Trophoblast cell (in vitro differentiated cells and primary cell): ENCODE measurements at regions not wholly inside any gene's neighbourhood (a gene's known extent, or its start where the extent isn't known, plus 50 kb on each side); places are given as distances from the start of the nearest gene placed in this dataset.

Experiments
- DNase-seq, 2 donors: peaks; one replicate each; pipeline ENCODE4 v3.0.0-alpha.2; 2016
- H2AFZ ChIP-seq: 2 replicates; pipeline ENCODE4 v1.6.1; 2013; ENCODE audit warnings: low read length, moderate library complexity, mild to moderate bottlenecking; ENCODE audit not compliant: insufficient read depth, poor library complexity
- H2AK5ac ChIP-seq: 2 replicates; pipeline ENCODE4 v1.6.1; 2013; ENCODE audit warnings: mild to moderate bottlenecking, low read length
- H2BK120ac ChIP-seq: 2 replicates; pipeline ENCODE4 v1.6.1; 2013; ENCODE audit warnings: low read length, mild to moderate bottlenecking, moderate library complexity; ENCODE audit not compliant: insufficient read depth, poor library complexity
- H2BK12ac ChIP-seq: 2 replicates; pipeline ENCODE4 v1.6.1; 2013; ENCODE audit warnings: mild to moderate bottlenecking, low read length, moderate library complexity
- H2BK5ac ChIP-seq: 2 replicates; pipeline ENCODE4 v1.6.1; 2013; ENCODE audit warnings: low read length, low read depth, moderate library complexity, mild to moderate bottlenecking; ENCODE audit not compliant: poor library complexity
- H3K14ac ChIP-seq: 2 replicates; pipeline ENCODE4 v1.6.1; 2013; ENCODE audit warnings: mild to moderate bottlenecking, low read length
- H3K18ac ChIP-seq: 2 replicates; pipeline ENCODE4 v1.6.1; 2013; ENCODE audit warnings: mild to moderate bottlenecking, low read length
- H3K23ac ChIP-seq: 2 replicates; pipeline ENCODE4 v1.6.1; 2013; ENCODE audit warnings: low read length
- H3K27ac ChIP-seq: 2 replicates; pipeline ENCODE4 v1.5.1; 2013; ENCODE audit warnings: low read depth, mild to moderate bottlenecking, inconsistent platforms, low read length, moderate library complexity
- H3K27me3 ChIP-seq: 2 replicates; pipeline ENCODE4 v1.6.1; 2013; ENCODE audit warnings: inconsistent platforms, mild to moderate bottlenecking, low read length, moderate library complexity; ENCODE audit not compliant: insufficient read depth
- H3K36me3 ChIP-seq, 2 experiments: 1 replicate in 1 of 2; 2 replicates in 1 of 2; pipeline ENCODE4 v1.6.1; 2013; ENCODE audit warnings: low read length in 2 of 2, mild to moderate bottlenecking in 2 of 2, moderate library complexity in 1 of 2; ENCODE audit not compliant: insufficient read depth in 2 of 2, control insufficient read depth in 1 of 2
- H3K4ac ChIP-seq: 2 replicates; pipeline ENCODE4 v1.6.1; 2013; ENCODE audit warnings: low read depth, mild to moderate bottlenecking, low read length, moderate library complexity
- H3K4me1 ChIP-seq, 2 experiments: 1 replicate in 1 of 2; 2 replicates in 1 of 2; pipeline ENCODE4 v1.6.1; 2013; ENCODE audit warnings: low read length in 2 of 2, mild to moderate bottlenecking in 2 of 2, moderate library complexity in 1 of 2; ENCODE audit not compliant: insufficient read depth in 2 of 2, control insufficient read depth in 1 of 2
- H3K4me2 ChIP-seq: 2 replicates; pipeline ENCODE4 v1.6.1; 2013; ENCODE audit warnings: inconsistent platforms, mild to moderate bottlenecking, low read length, moderate library complexity
- H3K4me3 ChIP-seq: 2 replicates; pipeline ENCODE4 v1.5.1; 2013; ENCODE audit warnings: mild to moderate bottlenecking, low read depth, low read length, inconsistent platforms
- H3K79me1 ChIP-seq: one replicate; pipeline ENCODE4 v1.6.1; 2013; ENCODE audit warnings: low read length
- H3K79me2 ChIP-seq: 2 replicates; pipeline ENCODE4 v1.6.1; 2013; ENCODE audit warnings: low read length, mild to moderate bottlenecking; ENCODE audit not compliant: control insufficient read depth, insufficient read depth, poor library complexity
- H3K9ac ChIP-seq: 2 replicates; pipeline ENCODE4 v1.6.1; 2013; ENCODE audit warnings: mild to moderate bottlenecking, low read length
- H3K9me3 ChIP-seq: 2 replicates; pipeline ENCODE4 v1.6.1; 2013; ENCODE audit warnings: low read depth, mild to moderate bottlenecking, control low read depth, inconsistent platforms, low read length; ENCODE audit not compliant: insufficient read depth
- H4K12ac ChIP-seq: 2 replicates; pipeline ENCODE4 v1.6.1; 2013; ENCODE audit warnings: low read depth, mild to moderate bottlenecking, low read length, moderate library complexity
- H4K8ac ChIP-seq: 2 replicates; pipeline ENCODE4 v1.6.1; 2013; ENCODE audit warnings: low read depth, mild to moderate bottlenecking, low read length, moderate library complexity
- H4K91ac ChIP-seq: one replicate; pipeline ENCODE4 v1.6.1; 2013; ENCODE audit warnings: low read depth, mild to moderate bottlenecking, low read length, moderate library complexity
- WGBS: extraction: QIAGEN DNeasy Blood & Tissue Kit; methylation state at CpG from one replicate; pipeline ENCODE4 v1.1.7; 2013; ENCODE audit warnings: missing lambda C conversion rate; ENCODE audit not compliant: insufficient read length, insufficient coverage; ENCODE audit errors: extremely low coverage; 5-methylcytosine and 5-hydroxymethylcytosine counted together

DNA sequence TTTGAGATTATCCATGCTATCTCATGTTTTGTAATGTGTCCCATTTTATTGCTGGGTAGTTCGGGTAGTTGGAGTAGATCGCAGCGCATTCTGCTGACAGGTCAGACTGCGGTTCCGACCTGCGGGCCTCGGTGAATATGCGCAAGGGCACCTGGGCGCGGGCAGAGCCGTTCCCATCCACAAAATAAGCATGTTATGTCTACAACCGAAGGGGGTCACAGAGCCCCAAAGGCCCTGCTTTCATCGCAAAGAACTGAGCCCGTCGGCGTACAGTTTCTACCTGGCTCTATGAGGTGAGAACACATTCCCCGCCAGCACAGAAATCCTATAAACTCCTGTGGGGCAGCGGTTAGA lies 88.4 kb downstream of the PRKAB2 start:
- no peak overlapping the region for H2BK5ac ChIP-seq
- H4K12ac ChIP-seq, result no peak overlapping the region
- H3K4me1 ChIP-seq, result peaks cover 10 to 15% of the 10 kb centered on the region in 2 experiments
- no peak overlapping the region for H2AFZ ChIP-seq
- no peak overlapping the region for H3K18ac ChIP-seq
- no peak for DNase-seq
- H3K9me3 ChIP-seq, result peaks cover 1% of the 10 kb centered on the region
- H2BK12ac ChIP-seq, result no peak overlapping the region
- WGBS, result no CpG with 5 or more reads among the region's 18 CpGs
- H3K9ac ChIP-seq, result no peak overlapping the region
- H3K27ac ChIP-seq, result no peak overlapping the region
- no peaks in the 10 kb centered on the region for H3K36me3 ChIP-seq
- no peak overlapping the region for H2AK5ac ChIP-seq
- H4K8ac ChIP-seq, result no peak overlapping the region
- H2BK120ac ChIP-seq, result no peak overlapping the region
- H3K79me1 ChIP-seq, result peaks cover 4% of the 10 kb centered on the region
- peak overlapping the region; percentile 65 for H3K4me2 ChIP-seq
- no peak overlapping the region for H4K91ac ChIP-seq
- H3K4ac ChIP-seq, result no peak overlapping the region
- peaks cover 3% of the 10 kb centered on the region for H3K79me2 ChIP-seq
- peaks cover 22% of the 10 kb centered on the region for H3K27me3 ChIP-seq
- H3K14ac ChIP-seq, result no peak overlapping the region
- H3K4me3 ChIP-seq, result no peak overlapping the region
- H3K23ac ChIP-seq, result no peak overlapping the region

DNA sequence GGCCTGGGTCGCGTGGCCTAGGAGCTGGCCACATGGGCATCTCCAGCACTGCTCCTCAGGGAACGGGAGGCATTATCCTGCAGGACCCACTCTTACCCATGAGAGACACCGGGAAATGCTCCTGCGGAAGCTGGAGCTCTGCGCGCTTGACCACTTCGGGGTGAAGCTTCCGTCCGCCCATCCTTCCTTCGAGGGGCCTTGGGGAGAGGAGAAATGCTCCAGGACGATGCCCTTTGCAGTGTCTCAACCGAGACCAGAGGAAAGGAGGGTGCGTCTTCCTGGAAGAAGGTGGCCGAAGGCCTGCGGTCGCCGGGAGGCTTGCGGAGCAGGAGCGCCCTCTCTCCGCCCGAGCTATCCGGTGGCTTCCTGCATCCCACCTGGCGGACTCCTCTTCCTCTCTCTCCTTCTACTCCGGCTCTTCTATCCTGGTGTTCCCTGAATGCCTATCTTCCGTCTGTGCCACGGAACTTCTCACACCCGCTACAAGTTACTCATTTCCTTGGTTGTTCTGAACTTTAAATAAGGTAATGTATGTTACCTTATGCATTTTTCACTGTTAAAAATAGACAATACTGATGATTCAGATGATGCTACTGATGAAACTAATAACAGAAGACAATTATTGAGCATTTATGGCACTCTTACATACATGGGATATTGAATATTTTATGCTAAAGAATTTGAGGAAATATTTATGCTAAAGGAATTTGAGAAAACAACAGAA lies 91.4 kb downstream of the PRKAB2 start:
- H3K14ac ChIP-seq, result no peak overlapping the region
- H3K23ac ChIP-seq, result no peak overlapping the region
- no peak overlapping the region for H2BK5ac ChIP-seq
- no peak overlapping the region for H4K12ac ChIP-seq
- peaks cover 4% of the 10 kb centered on the region for H3K79me1 ChIP-seq
- peaks cover 10 to 15% of the 10 kb centered on the region in 2 experiments for H3K4me1 ChIP-seq
- peak overlapping the region; percentile 40 for H3K4me2 ChIP-seq
- no peak overlapping the region for H2BK120ac ChIP-seq
- H2AK5ac ChIP-seq, result no peak overlapping the region
- no peak overlapping the region for H4K8ac ChIP-seq
- H3K4ac ChIP-seq, result no peak overlapping the region
- H3K27me3 ChIP-seq, result peaks cover 46% of the 10 kb centered on the region
- H2AFZ ChIP-seq, result no peak overlapping the region
- H3K27ac ChIP-seq, result no peak overlapping the region
- H3K18ac ChIP-seq, result no peak overlapping the region
- H3K9me3 ChIP-seq, result peaks cover 5% of the 10 kb centered on the region
- peak overlapping the region; percentile 6 for H3K4me3 ChIP-seq
- no peak overlapping the region for H3K9ac ChIP-seq
- no peak for DNase-seq
- no peak overlapping the region for H2BK12ac ChIP-seq
- H3K79me2 ChIP-seq, result peaks cover 3% of the 10 kb centered on the region
- no CpG with 5 or more reads among the region's 28 CpGs for WGBS
- no peak overlapping the region for H4K91ac ChIP-seq
- H3K36me3 ChIP-seq, result no peaks in the 10 kb centered on the region

DNA sequence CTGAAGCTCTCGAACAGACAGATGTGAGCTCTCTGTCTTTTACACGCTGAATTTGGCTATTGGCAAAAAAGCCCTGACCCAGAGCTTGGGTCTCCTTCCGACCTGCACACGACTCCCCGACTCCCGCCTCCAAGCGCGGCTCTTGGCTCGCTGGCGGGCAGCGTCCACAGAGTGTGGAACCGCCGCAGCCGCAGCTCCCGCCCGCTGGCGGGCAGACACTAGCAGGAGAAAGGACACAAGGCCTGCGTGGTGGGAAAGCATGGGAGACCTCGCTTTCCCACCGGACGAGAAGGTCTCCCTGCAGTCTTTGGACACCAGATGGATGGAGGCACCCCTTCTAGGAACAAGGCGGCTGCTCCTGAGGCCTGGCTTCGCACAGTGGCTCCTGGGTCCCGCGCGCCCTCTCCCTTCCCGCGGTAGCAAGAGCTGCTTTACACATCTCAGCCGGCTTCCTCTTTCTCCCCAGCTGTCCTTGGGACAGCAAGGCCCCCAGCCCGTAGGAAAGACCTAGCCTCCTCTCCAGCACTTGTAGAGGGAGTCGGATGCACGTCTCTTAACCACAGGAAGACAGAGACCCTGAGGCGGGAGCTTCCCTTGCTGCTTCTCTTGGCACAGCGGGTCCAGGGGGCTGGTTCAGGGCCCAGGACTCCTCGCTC lies 92.1 kb downstream of the PRKAB2 start:
- peaks cover 10 to 15% of the 10 kb centered on the region in 2 experiments for H3K4me1 ChIP-seq
- H3K14ac ChIP-seq, result no peak overlapping the region
- H3K27ac ChIP-seq, result no peak overlapping the region
- H3K79me1 ChIP-seq, result peaks cover 4% of the 10 kb centered on the region
- no peak overlapping the region for H3K18ac ChIP-seq
- no peaks in the 10 kb centered on the region for H3K36me3 ChIP-seq
- no peak overlapping the region for H2BK120ac ChIP-seq
- no peak overlapping the region for H3K23ac ChIP-seq
- H3K4me2 ChIP-seq, result peak overlapping the region; percentile 40
- peaks cover 49% of the 10 kb centered on the region for H3K27me3 ChIP-seq
- H2BK5ac ChIP-seq, result no peak overlapping the region
- H4K12ac ChIP-seq, result no peak overlapping the region
- H3K4me3 ChIP-seq, result peak overlapping the region; percentile 9
- no CpG with 5 or more reads among the region's 35 CpGs for WGBS
- no peak overlapping the region for H3K4ac ChIP-seq
- H3K9ac ChIP-seq, result no peak overlapping the region
- H4K91ac ChIP-seq, result no peak overlapping the region
- no peak overlapping the region for H2AFZ ChIP-seq
- peaks cover 5% of the 10 kb centered on the region for H3K9me3 ChIP-seq
- peaks cover 3% of the 10 kb centered on the region for H3K79me2 ChIP-seq
- no peak for DNase-seq
- no peak overlapping the region for H4K8ac ChIP-seq
- H2AK5ac ChIP-seq, result no peak overlapping the region
- no peak overlapping the region for H2BK12ac ChIP-seq

DNA sequence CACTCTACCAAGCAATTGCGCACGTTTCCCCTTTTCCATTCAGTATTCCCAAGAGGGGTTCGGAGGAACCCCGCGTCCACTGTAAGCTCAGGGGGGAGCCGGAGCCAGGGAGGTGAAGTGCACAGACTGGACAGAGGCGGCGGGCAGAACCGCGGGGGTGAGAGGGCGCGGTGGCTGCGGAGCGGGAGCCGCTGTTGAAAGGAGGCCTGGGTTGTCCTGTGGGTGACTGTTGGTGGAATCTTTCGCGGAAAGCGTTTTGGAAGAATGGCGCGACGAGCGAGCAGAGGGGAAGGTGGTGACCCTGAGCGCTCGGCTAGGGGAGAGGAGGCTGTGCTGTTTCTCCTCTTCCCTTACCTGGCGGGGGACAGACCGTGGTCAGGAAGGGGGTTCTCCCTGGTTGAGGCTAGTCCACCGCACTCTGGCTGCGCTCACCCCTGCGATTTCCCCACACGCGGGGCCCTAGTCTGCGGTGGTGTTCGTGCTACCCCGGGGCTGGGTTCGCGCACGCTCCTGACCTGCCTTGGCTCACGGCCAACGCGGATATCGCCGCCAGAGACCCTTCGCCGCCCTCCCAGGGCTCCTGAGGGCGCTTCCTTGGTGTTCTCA lies 92.8 kb downstream of the PRKAB2 start:
- no peak overlapping the region for H3K23ac ChIP-seq
- H3K36me3 ChIP-seq, result no peaks in the 10 kb centered on the region
- peaks cover 54% of the 10 kb centered on the region for H3K27me3 ChIP-seq
- H3K79me2 ChIP-seq, result no peaks in the 10 kb centered on the region
- DNase-seq, result no peak
- H2AK5ac ChIP-seq, result no peak overlapping the region
- no peak overlapping the region for H2AFZ ChIP-seq
- H3K4me3 ChIP-seq, result peak overlapping the region; percentile 9
- no peak overlapping the region for H3K18ac ChIP-seq
- no peak overlapping the region for H3K14ac ChIP-seq
- peak overlapping the region; percentile 40 for H3K4me2 ChIP-seq
- peaks cover 5% of the 10 kb centered on the region for H3K9me3 ChIP-seq
- no peak overlapping the region for H4K91ac ChIP-seq
- no peak overlapping the region for H4K12ac ChIP-seq
- H2BK12ac ChIP-seq, result no peak overlapping the region
- H3K9ac ChIP-seq, result no peak overlapping the region
- peaks cover 10 to 15% of the 10 kb centered on the region in 2 experiments for H3K4me1 ChIP-seq
- no peak overlapping the region for H3K4ac ChIP-seq
- H4K8ac ChIP-seq, result no peak overlapping the region
- no CpG with 5 or more reads among the region's 45 CpGs for WGBS
- peaks cover under 1% of the 10 kb centered on the region for H3K79me1 ChIP-seq
- H3K27ac ChIP-seq, result no peak overlapping the region
- H2BK5ac ChIP-seq, result no peak overlapping the region
- no peak overlapping the region for H2BK120ac ChIP-seq
